Body of pancreas (tissue), 4 donors: ENCODE measurements at regions not wholly inside any gene's neighbourhood (a gene's known extent, or its start where the extent isn't known, plus 50 kb on each side); places are given as distances from the start of the nearest gene placed in this dataset.

Experiments used
- CTCF ChIP-seq, 7 experiments: fragments of 450-650 bp in 4 of 7; fragments of 200-600 bp in 3 of 7; sonication (generic) in 3 of 7; IDR thresholded peaks; one replicate each; pipeline ENCODE4 v1.5.1; 2016 to 2019; ENCODE audit warnings: antibody characterized with exemption in 7 of 7
- POLR2A ChIP-seq, 3 donors: fragments of 450-650 bp; IDR thresholded peaks; one replicate each; pipeline ENCODE4 v1.6.1; 2016; ENCODE audit warnings: antibody characterized with exemption in 3 of 3, mild to moderate bottlenecking in 2 of 3

- TF ChIP-seq CTCF (IDR thresholded peaks at IDR 0.05) (no peak), POLR2A (IDR thresholded peaks at IDR 0.05) (no peak)
Observed at GRCh38 chr14:83184531-83184930, 1650.9 kb upstream of the SEL1L start.
